ENCODE measurements at regions not wholly inside any gene's neighbourhood (a gene's known extent, or its start where the extent isn't known, plus 50 kb on each side); places are given as distances from the start of the nearest gene placed in this dataset.

GRCh38 chr6:23316131-23316530 is 746.8 kb downstream of the HDGFL1 start:
- Histone ChIP-seq H3K4me3 (replicated peaks in 1 of 3; ENCODE audit: insufficient read depth in 1 of 3, low read depth in 2 of 3, low read length in 3 of 3) (no peak overlapping the region), H4K20me1 (ENCODE audit: insufficient read depth, low read length) (no peaks in the 10 kb centered on the region), H3K4me1 (ENCODE audit: insufficient read depth, low read length) (no peaks in the 10 kb centered on the region), H3K79me2 (ENCODE audit: insufficient read depth, low read length) (no peaks in the 10 kb centered on the region), H3K36me3 (replicated peaks in 1 of 2; ENCODE audit: control insufficient read depth in 1 of 2, insufficient read depth in 2 of 2, low read length in 2 of 2) (no peaks in the 10 kb centered on the region), H3K9ac (ENCODE audit: insufficient read depth, low read depth, low read length) (no peak overlapping the region), H3K27me3 (ENCODE audit: control insufficient read depth in 1 of 2, insufficient read depth in 2 of 2, low read length in 2 of 2) (no peaks in the 10 kb centered on the region), H3K4me2 (ENCODE audit: low read depth, low read length) (no peak overlapping the region), H3K27ac (ENCODE audit: extremely low read length, insufficient read depth, low read length) (no peak overlapping the region), H3K9me3 (ENCODE audit: low read length) (peaks cover 94% of the 10 kb centered on the region), H2AFZ (ENCODE audit: low read length) (no peak overlapping the region)
- no TSS peak for BruUV-seq (replicated peaks)
- no peak for DNase-seq (ENCODE audit: low spot score)
- FAIRE-seq: no peak
- in situ Hi-C loops (cut with HindIII; ENCODE audit: extremely low pct_ligation_motif_present, low pct_unique_long_range_greater_than_20kb) (no loop called here), intact Hi-C loops (cut with micrococcal nuclease; ENCODE audit: unreplicated experiment) (loop anchor here (10.0 kb wide), 1 partner anchor 1799 kb away; no protein-coding TSS in a partner anchor)
- ATAC-seq: no peak
- ChIA-PET POLR2A (no interaction called here), CTCF (ENCODE audit: low intra/inter-chr PET ratio, low total read pairs) (no interaction called here)
- 90% methylated on average over 1 of the region's 1 CpG for WGBS (ENCODE audit: low lambda C conversion rate)
- no peak for TF ChIP-seq ZBTB2 (CRISPR knock-in tag; IDR thresholded peaks at IDR 0.05; ENCODE audit: low read depth)
- TF ChIP-seq ZSCAN20 (CRISPR knock-in tag; IDR thresholded peaks at IDR 0.05; ENCODE audit: borderline replicate concordance): no peak
- no peak for TF ChIP-seq BCL3 (CRISPR knock-in tag; IDR thresholded peaks at IDR 0.05)
- no peak for TF ChIP-seq THAP9 (CRISPR knock-in tag; IDR thresholded peaks at IDR 0.05; ENCODE audit: borderline replicate concordance)
- TF ChIP-seq TBX2 (CRISPR knock-in tag; IDR thresholded peaks at IDR 0.05; ENCODE audit: borderline replicate concordance): no peak
- no peak for TF ChIP-seq TGIF2 (CRISPR knock-in tag; IDR thresholded peaks at IDR 0.05)
- TF ChIP-seq HES4 (CRISPR knock-in tag; IDR thresholded peaks at IDR 0.05; ENCODE audit: borderline replicate concordance): no peak
- TF ChIP-seq RBM22 (optimal IDR thresholded peaks at IDR 0.05; ENCODE audit: low read length): no peak
- TF ChIP-seq ZNF317 (CRISPR knock-in tag; IDR thresholded peaks at IDR 0.05): no peak
- TF ChIP-seq TIGD3 (CRISPR knock-in tag; IDR thresholded peaks at IDR 0.05; ENCODE audit: borderline replicate concordance): no peak
- no peak for TF ChIP-seq SRSF9 (IDR thresholded peaks at IDR 0.05; ENCODE audit: borderline replicate concordance, insufficient read depth, low read depth, low read length, poor library complexity, severe bottlenecking)
- TF ChIP-seq TAF15 (IDR thresholded peaks at IDR 0.05; ENCODE audit: low read depth, low read length, poor library complexity, severe bottlenecking): no peak
- TF ChIP-seq SMC3 (IDR thresholded peaks at IDR 0.05; ENCODE audit: low read length): no peak
- TF ChIP-seq TERF1 (CRISPR knock-in tag; IDR thresholded peaks at IDR 0.05): no peak
- TF ChIP-seq ESRRA (CRISPR knock-in tag; IDR thresholded peaks at IDR 0.05; ENCODE audit: low read depth): no peak
- no peak for TF ChIP-seq SAFB2 (CRISPR knock-in tag; IDR thresholded peaks at IDR 0.05; ENCODE audit: borderline replicate concordance, low read depth)
- no peak for TF ChIP-seq FOSL2 (CRISPR knock-in tag; IDR thresholded peaks at IDR 0.05)

All from HepG2 (cell line).